ENCODE measurements at regions not wholly inside any gene's neighbourhood (a gene's known extent, or its start where the extent isn't known, plus 50 kb on each side); places are given as distances from the start of the nearest gene placed in this dataset.

- intact Hi-C loops (cut with micrococcal nuclease; ENCODE audit: unreplicated experiment): no loop called here
- H3K4me2 ChIP-seq (ENCODE audit: control insufficient read depth, insufficient read depth): no peak overlapping the region
- H3K4me1 ChIP-seq (ENCODE audit: control insufficient read depth, insufficient read depth, low read length): no peaks in the 10 kb centered on the region
- ChIA-PET SMC1A (ENCODE audit: uncharacterized antibody, unreplicated experiment) (no interaction called here), CTCF (no interaction called here), POLR2A (no interaction called here), RAD21 (ENCODE audit: unreplicated experiment) (no interaction called here)
- H3K4me3 ChIP-seq: no peak overlapping the region
- ATAC-seq (no peak), DNase-seq (ENCODE audit: low read depth, low spot score) (no peak), FAIRE-seq (no peak)
- no peak overlapping the region for H2AFZ ChIP-seq (ENCODE audit: control insufficient read depth, low read depth, low read length)
- H3K9me3 ChIP-seq (replicated peaks; ENCODE audit: control insufficient read depth, insufficient read depth, low read length): no peaks in the 10 kb centered on the region
- no peak overlapping the region for H3K27ac ChIP-seq (ENCODE audit: control insufficient read depth, insufficient read depth)
- H3K79me2 ChIP-seq (ENCODE audit: control insufficient read depth, insufficient read depth, low read length): no peaks in the 10 kb centered on the region
- H3K27me3 ChIP-seq (replicated peaks in 1 of 2; ENCODE audit: control insufficient read depth in 2 of 2, insufficient read depth in 2 of 2, low read length in 1 of 2): no peaks in the 10 kb centered on the region
- no peaks in the 10 kb centered on the region for H4K20me1 ChIP-seq (ENCODE audit: control insufficient read depth, insufficient read depth)
- no peak overlapping the region for H3K9ac ChIP-seq (ENCODE audit: control insufficient read depth, insufficient read depth, low read length)
- BruUV-seq (replicated peaks): no TSS peak
- H3K36me3 ChIP-seq (ENCODE audit: control insufficient read depth in 2 of 2, insufficient read depth in 2 of 2, low read length in 1 of 2): no peaks in the 10 kb centered on the region
- 16% methylated on average over 2 of the region's 2 CpGs for WGBS (ENCODE audit: insufficient coverage, insufficient replicate concordance, low lambda C conversion rate, missing lambda C conversion rate)
- in situ Hi-C loops (cut with MboI): no loop called here
- TF ChIP-seq BCLAF1 (IDR thresholded peaks at IDR 0.05): no peak
- TF ChIP-seq, protein P1, sequence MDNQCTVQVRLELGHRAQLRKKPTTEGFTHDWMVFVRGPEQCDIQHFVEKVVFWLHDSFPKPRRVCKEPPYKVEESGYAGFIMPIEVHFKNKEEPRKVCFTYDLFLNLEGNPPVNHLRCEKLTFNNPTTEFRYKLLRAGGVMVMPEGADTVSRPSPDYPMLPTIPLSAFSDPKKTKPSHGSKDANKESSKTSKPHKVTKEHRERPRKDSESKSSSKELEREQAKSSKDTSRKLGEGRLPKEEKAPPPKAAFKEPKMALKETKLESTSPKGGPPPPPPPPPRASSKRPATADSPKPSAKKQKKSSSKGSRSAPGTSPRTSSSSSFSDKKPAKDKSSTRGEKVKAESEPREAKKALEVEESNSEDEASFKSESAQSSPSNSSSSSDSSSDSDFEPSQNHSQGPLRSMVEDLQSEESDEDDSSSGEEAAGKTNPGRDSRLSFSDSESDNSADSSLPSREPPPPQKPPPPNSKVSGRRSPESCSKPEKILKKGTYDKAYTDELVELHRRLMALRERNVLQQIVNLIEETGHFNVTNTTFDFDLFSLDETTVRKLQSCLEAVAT (IDR thresholded peaks at IDR 0.05): no peak
- no peak for TF ChIP-seq ZNF622 (IDR thresholded peaks at IDR 0.05)
- no peak for TF ChIP-seq ZNF24 (IDR thresholded peaks at IDR 0.05)
- no peak for TF ChIP-seq RBBP5 (conservative IDR thresholded peaks at IDR 0.05)
- TF ChIP-seq, protein P2, sequence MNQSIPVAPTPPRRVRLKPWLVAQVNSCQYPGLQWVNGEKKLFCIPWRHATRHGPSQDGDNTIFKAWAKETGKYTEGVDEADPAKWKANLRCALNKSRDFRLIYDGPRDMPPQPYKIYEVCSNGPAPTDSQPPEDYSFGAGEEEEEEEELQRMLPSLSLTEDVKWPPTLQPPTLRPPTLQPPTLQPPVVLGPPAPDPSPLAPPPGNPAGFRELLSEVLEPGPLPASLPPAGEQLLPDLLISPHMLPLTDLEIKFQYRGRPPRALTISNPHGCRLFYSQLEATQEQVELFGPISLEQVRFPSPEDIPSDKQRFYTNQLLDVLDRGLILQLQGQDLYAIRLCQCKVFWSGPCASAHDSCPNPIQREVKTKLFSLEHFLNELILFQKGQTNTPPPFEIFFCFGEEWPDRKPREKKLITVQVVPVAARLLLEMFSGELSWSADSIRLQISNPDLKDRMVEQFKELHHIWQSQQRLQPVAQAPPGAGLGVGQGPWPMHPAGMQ (IDR thresholded peaks at IDR 0.05; ENCODE audit: borderline replicate concordance): no peak
- no peak for TF ChIP-seq RAD51 (IDR thresholded peaks at IDR 0.05)
- TF ChIP-seq, protein P3, sequence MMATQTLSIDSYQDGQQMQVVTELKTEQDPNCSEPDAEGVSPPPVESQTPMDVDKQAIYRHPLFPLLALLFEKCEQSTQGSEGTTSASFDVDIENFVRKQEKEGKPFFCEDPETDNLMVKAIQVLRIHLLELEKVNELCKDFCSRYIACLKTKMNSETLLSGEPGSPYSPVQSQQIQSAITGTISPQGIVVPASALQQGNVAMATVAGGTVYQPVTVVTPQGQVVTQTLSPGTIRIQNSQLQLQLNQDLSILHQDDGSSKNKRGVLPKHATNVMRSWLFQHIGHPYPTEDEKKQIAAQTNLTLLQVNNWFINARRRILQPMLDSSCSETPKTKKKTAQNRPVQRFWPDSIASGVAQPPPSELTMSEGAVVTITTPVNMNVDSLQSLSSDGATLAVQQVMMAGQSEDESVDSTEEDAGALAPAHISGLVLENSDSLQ (IDR thresholded peaks at IDR 0.05): no peak
- no peak for TF ChIP-seq ELK1 (IDR thresholded peaks at IDR 0.05; ENCODE audit: low read depth, low read length)
- TF ChIP-seq STAT3 (IDR thresholded peaks at IDR 0.05; ENCODE audit: low read depth, low read length): no peak
- TF ChIP-seq MEF2B (IDR thresholded peaks at IDR 0.05; ENCODE audit: partially characterized antibody, poor library complexity, severe bottlenecking): no peak
- no peak for TF ChIP-seq TCF3 (IDR thresholded peaks at IDR 0.05; ENCODE audit: borderline replicate concordance, insufficient read depth, low read depth, low read length)
- TF ChIP-seq MAX (IDR thresholded peaks at IDR 0.05; ENCODE audit: low read depth, low read length): no peak
- TF ChIP-seq MYB (IDR thresholded peaks at IDR 0.05; ENCODE audit: borderline replicate concordance, low read depth, low read length): no peak
- no peak for TF ChIP-seq PAX8 (IDR thresholded peaks at IDR 0.05)
These were observed 143.9 kb downstream of the PDGFRA start for GRCh38 chr4:54372951-54373350.

All from GM12878 (cell line).